Effector memory CD4-positive, alpha-beta T cell (primary cell): ENCODE measurements at regions not wholly inside any gene's neighbourhood (a gene's known extent, or its start where the extent isn't known, plus 50 kb on each side); places are given as distances from the start of the nearest gene placed in this dataset.

ENCODE experiments used
- DNase-seq, 3 donors: peaks; one replicate each; pipeline ENCODE4 v3.0.0-alpha.2; 2020
- H3K27ac ChIP-seq: 2 replicates; pipeline ENCODE4 v1.7.0; 2013; ENCODE audit warnings: mild to moderate bottlenecking, low read length, moderate library complexity; ENCODE audit not compliant: insufficient read depth, poor library complexity, severe bottlenecking
- H3K27me3 ChIP-seq: replicated peaks from 2 replicates; pipeline ENCODE4 v1.7.0; 2013; ENCODE audit warnings: mild to moderate bottlenecking, low read length; ENCODE audit not compliant: insufficient read depth, control insufficient read depth, poor library complexity, severe bottlenecking
- H3K36me3 ChIP-seq: 2 replicates; pipeline ENCODE4 v1.7.0; 2013; ENCODE audit warnings: mild to moderate bottlenecking, low read length, moderate library complexity; ENCODE audit not compliant: control insufficient read depth, insufficient read depth
- H3K4me1 ChIP-seq: 2 replicates; pipeline ENCODE4 v1.7.0; 2013; ENCODE audit warnings: low read length, mild to moderate bottlenecking; ENCODE audit not compliant: control insufficient read depth, insufficient read depth, poor library complexity, severe bottlenecking
- H3K4me3 ChIP-seq: 2 replicates; pipeline ENCODE4 v1.7.0; 2013; ENCODE audit warnings: low read length, low read depth, mild to moderate bottlenecking; ENCODE audit not compliant: insufficient read depth, poor library complexity, severe bottlenecking
- H3K9me3 ChIP-seq: 2 replicates; pipeline ENCODE4 v1.7.0; 2013; ENCODE audit warnings: mild to moderate bottlenecking, low read length, moderate library complexity; ENCODE audit not compliant: control insufficient read depth

DNA sequence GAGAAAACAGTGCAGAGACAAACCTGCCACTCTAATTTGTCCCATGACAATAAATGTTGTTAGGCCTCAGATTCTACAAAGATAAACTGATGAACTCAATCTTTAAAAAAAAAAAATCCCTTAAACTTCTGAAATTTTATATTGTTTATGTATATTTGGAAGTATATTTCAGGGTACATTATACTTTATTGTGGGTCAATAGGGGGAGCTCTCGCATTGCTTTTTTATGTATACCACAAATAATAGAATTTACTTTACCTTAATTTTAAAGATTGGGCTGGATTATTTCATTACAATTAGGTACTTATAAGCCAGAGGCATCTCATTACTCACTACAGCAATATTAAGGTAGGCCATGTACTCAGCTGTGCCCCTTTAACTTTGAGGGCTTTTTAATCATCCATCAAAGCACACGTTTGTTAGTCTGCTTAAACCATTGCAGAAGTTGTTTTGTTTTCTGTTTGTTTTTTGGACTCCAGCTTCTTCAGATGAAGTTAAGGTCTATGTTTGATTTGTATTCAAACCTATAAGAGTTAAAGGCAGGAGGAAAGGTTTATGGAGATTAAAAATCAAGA is 56.3 kb upstream of the EYA4 start:
- Histone ChIP-seq H3K4me1 (no peaks in the 10 kb centered on the region), H3K4me3 (no peak overlapping the region), H3K36me3 (no peaks in the 10 kb centered on the region), H3K27me3 (no peaks in the 10 kb centered on the region), H3K9me3 (no peaks in the 10 kb centered on the region), H3K27ac (no peak overlapping the region)
- DNase-seq = no peak

DNA sequence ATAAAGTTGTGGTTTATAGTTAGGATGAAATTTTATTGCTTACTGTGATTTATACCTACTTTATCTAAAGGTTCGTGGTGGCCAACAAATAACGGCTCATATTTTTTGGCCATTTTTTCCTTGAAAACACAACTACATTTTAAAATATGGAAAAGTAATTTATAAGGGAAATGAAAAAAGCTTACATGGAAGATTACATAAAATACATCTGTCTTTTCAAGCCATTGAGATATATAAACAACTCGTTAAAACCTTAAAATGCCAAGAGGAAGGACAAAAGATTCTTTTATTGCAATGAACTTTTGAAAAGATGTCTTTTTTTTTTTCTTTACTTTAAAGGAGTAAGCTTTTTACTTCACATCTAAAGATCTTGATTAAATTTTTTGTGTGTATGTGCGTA is 55.4 kb upstream of the EYA4 start:
- no peak for DNase-seq
- no peak overlapping the region for H3K4me3 ChIP-seq
- H3K9me3 ChIP-seq = no peaks in the 10 kb centered on the region
- H3K27me3 ChIP-seq = no peaks in the 10 kb centered on the region
- no peaks in the 10 kb centered on the region for H3K36me3 ChIP-seq
- H3K4me1 ChIP-seq = no peaks in the 10 kb centered on the region
- H3K27ac ChIP-seq = no peak overlapping the region

DNA sequence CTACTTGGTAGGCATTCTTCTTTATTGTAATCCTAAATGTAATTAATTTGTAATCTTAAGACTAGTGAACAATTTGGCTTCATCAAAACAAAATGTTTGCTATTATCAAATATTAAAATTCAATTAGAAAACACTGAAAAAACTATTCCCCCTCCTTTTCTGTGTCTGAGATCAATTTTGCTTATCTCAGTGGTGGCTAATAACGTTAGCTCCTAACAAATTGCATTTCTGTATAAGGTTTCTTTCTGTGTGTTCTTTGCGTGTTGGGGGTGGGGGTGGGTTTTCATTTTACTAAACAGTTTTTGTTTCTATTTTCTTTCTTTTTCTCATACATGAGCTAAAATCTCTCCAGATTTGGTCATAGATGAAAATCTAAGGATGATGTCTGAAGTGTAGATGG is 54.0 kb upstream of the EYA4 start:
- Histone ChIP-seq H3K4me3 (no peak overlapping the region), H3K4me1 (no peaks in the 10 kb centered on the region), H3K27ac (no peak overlapping the region), H3K36me3 (no peaks in the 10 kb centered on the region), H3K9me3 (no peaks in the 10 kb centered on the region), H3K27me3 (no peaks in the 10 kb centered on the region)
- DNase-seq = no peak

DNA sequence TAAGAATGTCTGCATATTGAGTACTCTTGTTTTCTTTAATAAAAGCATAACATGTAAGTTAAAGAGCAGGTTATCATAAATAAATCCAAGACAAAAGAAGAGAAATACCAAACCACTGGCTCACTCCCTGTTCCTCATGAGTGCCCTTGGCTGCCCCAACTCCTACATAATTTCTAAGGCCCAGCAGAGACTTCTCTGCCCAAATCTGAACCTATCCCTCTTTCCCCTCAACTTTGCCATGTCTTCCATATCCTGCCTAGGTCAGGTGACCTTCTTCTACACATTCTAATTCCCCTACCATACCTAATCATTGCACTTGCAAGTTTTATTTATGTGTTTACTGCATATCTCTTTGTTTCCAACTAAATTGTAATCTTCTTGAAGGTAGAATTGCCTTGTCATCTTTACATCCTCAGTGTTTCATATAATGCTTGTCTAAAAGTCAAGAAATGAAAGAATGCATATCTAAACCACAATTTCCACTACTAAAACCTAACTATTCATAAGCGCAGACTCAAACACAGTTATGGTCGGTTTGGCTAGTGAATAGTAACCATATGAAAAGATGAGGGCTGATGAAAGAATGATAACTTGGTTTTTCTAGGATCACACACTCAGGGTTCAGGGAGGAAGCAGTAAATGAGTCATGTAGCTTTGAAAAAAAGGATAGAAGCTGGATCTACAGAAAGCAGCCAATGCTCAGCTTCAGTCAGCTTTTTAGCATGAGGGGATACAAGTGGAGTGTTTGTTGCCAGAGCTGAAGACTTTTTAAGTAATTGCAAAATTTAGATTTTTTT is 53.3 kb upstream of the EYA4 start:
- H3K27ac ChIP-seq = no peak overlapping the region
- H3K9me3 ChIP-seq = no peaks in the 10 kb centered on the region
- H3K4me3 ChIP-seq = no peak overlapping the region
- no peak for DNase-seq
- no peaks in the 10 kb centered on the region for H3K27me3 ChIP-seq
- no peaks in the 10 kb centered on the region for H3K4me1 ChIP-seq
- no peaks in the 10 kb centered on the region for H3K36me3 ChIP-seq

DNA sequence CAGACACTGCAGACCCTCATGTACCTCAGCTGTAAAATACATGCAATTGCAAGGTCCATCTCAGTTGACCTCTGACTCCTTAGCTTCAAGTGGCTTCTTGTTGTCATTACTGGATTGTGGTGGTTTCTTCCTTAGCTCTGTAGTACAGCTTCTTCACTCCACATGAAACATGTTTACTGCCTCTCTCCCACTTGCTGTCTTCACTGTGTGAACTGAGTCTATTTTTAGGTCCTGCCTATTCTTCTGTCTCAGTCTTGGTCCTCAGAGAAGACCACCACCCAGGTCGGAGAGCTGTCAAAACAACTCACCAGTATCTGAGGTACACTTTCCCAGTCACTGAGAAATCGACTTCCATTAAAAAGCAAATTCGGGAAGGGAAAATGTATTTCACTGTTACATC is 50.2 kb upstream of the EYA4 start:
- no peak for DNase-seq
- no peaks in the 10 kb centered on the region for H3K36me3 ChIP-seq

DNA sequence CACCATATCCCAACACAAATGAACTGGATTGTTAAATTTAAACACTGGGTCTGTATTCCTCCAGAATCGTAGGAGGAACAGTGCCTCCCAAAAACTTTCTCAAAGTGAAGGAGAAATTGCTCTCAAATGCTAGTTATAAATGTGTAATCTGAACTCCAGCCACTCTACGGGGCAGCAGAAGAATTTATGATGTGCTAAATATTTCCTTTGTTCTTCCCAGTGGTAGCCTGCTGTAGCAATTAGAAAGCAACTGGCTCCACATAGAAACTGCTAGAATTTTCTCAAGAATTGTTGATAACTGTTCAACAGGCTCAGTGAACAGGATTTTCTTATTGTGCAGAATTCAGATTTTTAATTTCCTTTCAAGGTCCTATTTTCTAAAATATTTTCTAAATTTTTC is 49.8 kb upstream of the EYA4 start:
- H3K9me3 ChIP-seq = no peaks in the 10 kb centered on the region
- H3K4me3 ChIP-seq = no peak overlapping the region
- H3K36me3 ChIP-seq = no peaks in the 10 kb centered on the region
- H3K4me1 ChIP-seq = no peaks in the 10 kb centered on the region
- H3K27me3 ChIP-seq = no peaks in the 10 kb centered on the region
- no peak overlapping the region for H3K27ac ChIP-seq
- DNase-seq = no peak

More for the DNA sequence above, 50.2 kb upstream of the EYA4 start:
- no peak overlapping the region for H3K4me3 ChIP-seq
- no peaks in the 10 kb centered on the region for H3K27me3 ChIP-seq
- H3K27ac ChIP-seq = no peak overlapping the region
- H3K4me1 ChIP-seq = no peaks in the 10 kb centered on the region
- H3K9me3 ChIP-seq = no peaks in the 10 kb centered on the region
